Fibroblast of peridontal ligament (primary cell): ENCODE measurements at regions not wholly inside any gene's neighbourhood (a gene's known extent, or its start where the extent isn't known, plus 50 kb on each side); places are given as distances from the start of the nearest gene placed in this dataset.
"Not testable (repeated sequence)": the region's sequence is repeated elsewhere in the genome, so short reads cannot be mapped to it uniquely, and the experiment has no call there.

Experiments
- DNase-seq: peaks from one replicate; pipeline ENCODE4 v3.0.0-alpha.2; 2010; ENCODE audit errors: extremely low read depth

- DNase-seq, result no peak
Observed at GRCh38 chr4:60326735-60327134, 873.4 kb upstream of the ADGRL3 start.

- no peak for DNase-seq
Observed at GRCh38 chr4:60327651-60328050, 872.5 kb upstream of the ADGRL3 start.

DNA sequence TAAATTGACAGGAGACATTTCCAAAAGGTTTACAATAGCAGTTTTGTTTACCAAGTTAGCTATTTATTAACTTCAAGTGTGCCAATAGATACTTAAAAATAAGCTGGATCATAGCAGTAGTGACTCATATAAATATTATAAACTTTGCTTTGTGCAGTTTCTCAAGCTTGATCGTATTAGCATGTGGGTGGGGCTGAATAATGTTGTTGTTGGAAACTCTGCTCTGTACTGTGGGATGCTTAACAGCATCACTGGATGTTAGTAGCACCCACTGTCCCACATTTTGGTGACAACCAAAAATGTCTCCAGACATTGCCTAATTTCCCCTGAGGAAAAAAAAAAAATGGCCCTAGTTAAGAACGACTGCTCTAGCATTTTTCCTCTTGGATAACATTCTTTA is 855.2 kb upstream of the ADGRL3 start:
- no peak for DNase-seq

GRCh38 chr4:60345392-60345791 is 854.7 kb upstream of the ADGRL3 start:
- DNase-seq, result no peak

GRCh38 chr4:60359746-60360367 is 840.3 kb upstream of the ADGRL3 start:
- no peak for DNase-seq

- no peak for DNase-seq
Observed at GRCh38 chr4:60365176-60365575, 835.0 kb upstream of the ADGRL3 start.

DNA sequence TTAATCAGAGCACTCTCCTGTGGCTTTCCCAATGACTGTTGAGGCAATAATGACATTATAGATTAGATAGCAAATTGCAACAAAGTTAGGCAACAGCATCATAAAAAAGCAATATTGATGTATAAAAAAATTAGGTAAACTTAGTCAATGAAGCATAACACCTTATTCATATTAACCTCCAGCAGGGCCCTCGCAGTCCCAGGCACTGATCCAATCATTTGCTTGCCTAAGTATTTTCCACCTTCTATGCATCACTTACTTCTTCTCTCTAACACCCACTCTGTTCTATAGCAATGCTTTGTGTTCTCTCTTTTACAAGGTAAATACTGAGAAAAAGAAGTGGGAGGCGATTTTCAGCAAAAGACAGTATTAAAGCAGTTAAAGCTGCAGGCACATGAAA is 833.5 kb upstream of the ADGRL3 start:
- no peak for DNase-seq

DNA sequence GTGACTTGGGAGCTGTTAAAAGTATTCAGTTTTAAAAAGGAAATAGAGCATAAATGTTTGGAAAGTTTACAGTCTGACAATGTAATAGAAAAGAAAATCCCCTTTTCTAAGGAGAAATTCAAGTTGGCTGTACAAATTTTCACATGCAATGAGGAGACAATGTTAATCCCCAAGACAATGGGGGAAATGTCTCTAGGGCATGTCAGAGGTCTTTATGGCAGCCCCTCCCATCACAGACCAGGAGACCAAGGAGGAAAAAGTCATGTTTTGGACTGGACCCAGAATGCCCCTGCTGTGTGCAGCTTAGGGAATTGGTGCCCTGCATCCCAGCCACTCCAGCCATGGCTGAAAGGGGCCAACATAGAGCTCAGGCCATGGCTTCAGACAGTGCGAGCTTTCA is 831.1 kb upstream of the ADGRL3 start:
- no peak for DNase-seq

DNA sequence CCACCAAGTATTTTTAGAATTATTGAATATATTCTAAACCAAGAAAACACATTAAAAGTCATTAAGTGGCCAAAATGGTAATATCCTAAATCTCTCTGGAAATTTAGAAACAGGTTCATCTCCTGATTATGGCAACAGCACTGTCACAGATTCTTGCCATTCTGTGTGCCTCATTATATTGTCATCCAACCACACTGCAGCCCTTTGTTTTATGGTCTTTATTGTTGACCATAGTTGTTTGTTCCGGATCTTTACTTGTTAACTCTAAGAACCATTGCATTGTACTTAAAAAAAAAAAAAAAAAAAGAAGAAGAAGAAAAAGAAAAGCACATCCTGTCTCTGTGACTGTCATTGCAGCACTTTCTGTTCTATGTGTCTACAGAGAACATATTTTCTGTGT is 822.1 kb upstream of the ADGRL3 start:
- DNase-seq, result no peak

DNA sequence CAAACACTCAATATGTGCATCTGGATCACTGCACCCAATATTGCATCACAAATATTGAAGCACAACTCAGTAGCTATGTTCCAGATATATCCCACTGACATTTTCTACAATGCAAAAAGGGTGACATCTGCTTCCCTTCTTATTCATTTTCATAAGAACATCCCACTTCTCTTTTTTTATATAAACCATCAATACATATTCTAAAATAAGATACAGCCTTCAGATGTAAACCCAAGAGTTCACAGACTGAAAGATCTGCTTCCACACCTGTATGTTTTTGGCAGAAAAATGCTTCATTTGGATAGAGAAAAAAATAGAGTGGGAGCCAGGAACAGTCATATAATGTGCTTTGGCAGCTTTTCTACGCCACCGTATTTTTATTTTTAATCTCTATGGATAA is 815.6 kb upstream of the ADGRL3 start:
- no peak for DNase-seq

DNA sequence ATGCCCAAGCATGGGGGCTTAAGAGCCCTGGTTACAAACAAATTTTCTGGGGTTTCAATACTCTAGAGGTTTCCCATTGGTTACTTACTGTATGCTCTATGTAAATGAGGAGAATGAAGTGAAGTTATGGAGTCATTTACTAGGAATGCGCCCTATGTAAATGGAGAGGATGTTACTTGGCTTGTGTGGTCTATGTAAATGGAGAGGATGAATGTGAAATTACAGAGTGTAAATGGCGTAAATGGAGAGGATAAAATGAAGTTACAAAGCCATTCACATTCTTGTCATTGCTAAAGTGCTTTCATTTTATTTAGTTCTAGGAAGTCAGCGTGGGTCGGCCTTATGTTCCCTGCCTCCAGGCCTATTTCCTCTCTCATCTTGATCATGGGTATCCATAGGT is 810.5 kb upstream of the ADGRL3 start:
- no peak for DNase-seq

DNA sequence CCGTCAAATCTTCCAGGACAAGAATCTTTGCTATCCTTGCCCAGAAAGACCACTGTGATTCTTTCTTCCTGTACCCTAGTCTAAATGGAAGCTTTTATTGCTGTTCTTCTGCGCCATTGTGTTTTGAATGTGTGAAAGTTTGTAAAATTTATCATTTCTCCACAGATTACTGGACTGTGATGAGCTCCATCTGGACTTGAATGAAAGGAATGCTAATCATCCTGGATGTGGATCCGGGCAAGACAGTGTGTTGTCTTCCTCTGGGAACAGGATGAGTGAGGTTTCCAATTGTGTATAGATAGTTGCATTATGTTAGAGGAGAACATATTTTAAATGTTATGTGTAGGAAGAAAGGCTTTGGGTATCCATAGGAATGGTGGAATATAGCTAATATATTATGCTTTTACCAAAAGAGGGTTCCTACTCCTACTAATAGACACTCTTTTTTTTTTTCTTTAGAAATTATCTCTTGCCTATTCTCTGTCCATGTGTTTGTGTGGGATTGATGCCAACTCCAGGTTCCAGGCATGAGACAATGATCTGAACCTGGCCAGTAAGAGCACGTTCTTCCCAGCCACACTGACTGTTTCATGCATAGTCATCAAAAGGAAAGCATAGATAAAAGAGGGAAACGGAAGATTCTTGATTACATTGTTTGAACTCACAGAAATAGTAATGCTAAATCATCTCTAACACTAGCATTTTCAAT is 803.6 kb upstream of the ADGRL3 start:
- DNase-seq, result no peak

- no peak for DNase-seq
Observed at GRCh38 chr4:60400593-60400992, 799.5 kb upstream of the ADGRL3 start.

DNA sequence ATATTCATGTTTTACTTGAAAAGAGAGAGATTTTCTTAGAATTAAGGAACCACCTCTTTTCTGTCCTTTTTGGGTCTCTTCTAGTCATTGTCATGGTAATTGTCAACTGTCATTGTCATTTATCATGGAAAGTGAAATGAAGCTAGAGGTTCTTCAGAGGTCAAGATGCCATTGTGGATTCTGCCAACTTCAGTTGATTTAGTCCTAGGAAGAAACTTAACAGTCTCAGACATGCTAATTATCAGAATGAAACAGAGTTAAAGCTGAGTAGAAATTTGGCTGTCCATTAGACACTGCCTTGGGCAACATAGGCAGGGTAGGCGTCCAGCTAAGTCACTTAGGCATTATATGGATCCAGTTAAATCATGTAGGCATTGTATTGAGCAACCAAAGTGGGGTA is 796.1 kb upstream of the ADGRL3 start:
- no peak for DNase-seq

GRCh38 chr4:60422439-60422838 is 777.7 kb upstream of the ADGRL3 start:
- no peak for DNase-seq

DNA sequence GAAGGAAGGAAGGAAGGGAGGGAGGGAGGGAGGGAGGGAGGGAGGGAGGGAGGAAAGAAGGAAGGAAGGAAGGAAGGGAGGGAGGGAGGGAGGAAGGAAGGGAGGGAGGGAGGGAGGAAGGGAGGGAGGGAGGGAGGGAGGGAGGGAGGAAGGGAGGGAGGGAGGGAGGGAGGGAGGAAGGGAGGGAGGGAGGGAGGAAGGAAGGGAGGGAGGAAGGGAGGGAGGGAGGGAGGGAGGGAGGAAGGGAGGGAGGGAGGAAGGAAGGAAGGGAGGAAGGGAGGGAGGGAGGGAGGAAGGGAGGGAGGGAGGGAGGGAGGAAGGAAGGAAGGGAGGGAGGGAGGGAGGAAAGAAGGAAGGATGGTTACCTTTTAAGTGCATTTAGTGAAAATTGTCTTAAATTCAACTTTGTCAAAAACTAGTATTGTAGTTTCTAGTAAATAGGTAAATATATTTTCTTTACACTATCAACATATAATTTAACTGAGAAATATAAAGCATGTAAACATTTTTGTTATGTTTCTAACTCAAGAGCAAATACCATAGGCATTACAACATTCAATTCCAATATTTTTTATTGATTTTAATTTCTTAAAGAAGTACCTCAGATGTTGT is 776.4 kb upstream of the ADGRL3 start:
- DNase-seq, result not testable (repeated sequence)

DNA sequence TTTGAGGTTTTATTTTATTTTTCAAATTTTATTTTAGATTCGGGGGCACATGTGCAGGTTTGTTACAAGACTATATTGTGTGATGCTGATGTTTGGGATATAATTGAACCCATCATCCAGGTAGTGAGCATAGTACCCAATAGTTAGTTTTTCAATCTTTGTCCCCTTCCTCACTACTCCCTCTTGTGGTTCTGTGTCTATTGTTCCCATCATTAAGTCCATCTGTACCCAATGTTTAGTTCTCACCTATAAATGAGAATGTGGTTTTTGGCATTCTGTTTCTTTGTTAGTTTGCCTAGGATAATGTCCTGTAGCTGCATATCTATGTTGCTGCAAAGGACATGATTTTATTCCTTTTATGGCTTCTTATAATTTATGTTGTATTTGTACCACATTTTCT is 767.2 kb upstream of the ADGRL3 start:
- no peak for DNase-seq

- DNase-seq, result no peak
Observed at GRCh38 chr4:60443068-60443467, 757.1 kb upstream of the ADGRL3 start.

GRCh38 chr4:60443796-60444195 is 756.3 kb upstream of the ADGRL3 start:
- DNase-seq, result no peak

GRCh38 chr4:60450054-60450453 is 750.1 kb upstream of the ADGRL3 start:
- no peak for DNase-seq

- no peak for DNase-seq
Observed at GRCh38 chr4:60452266-60452665, 747.9 kb upstream of the ADGRL3 start.

GRCh38 chr4:60455380-60455779 is 744.7 kb upstream of the ADGRL3 start:
- DNase-seq, result no peak

- DNase-seq, result no peak
Observed at GRCh38 chr4:60461551-60461950, 738.6 kb upstream of the ADGRL3 start.
